ENCODE measurements at regions not wholly inside any gene's neighbourhood (a gene's known extent, or its start where the extent isn't known, plus 50 kb on each side); places are given as distances from the start of the nearest gene placed in this dataset.
"Not testable (repeated sequence)": the region's sequence is repeated elsewhere in the genome, so short reads cannot be mapped to it uniquely, and the experiment has no call there.

- no peak for DNase-seq
These were observed 416.5 kb downstream of the BCKDHB start for GRCh38 chr6:80523010-80523409.

- DNase-seq, result no peak
These were observed 416.1 kb downstream of the BCKDHB start for GRCh38 chr6:80522576-80522975.

- DNase-seq, result no peak
These were observed 413.5 kb downstream of the BCKDHB start for GRCh38 chr6:80519811-80520594.

- DNase-seq, result no peak
These were observed 411.1 kb downstream of the BCKDHB start for GRCh38 chr6:80517525-80517924.

- not testable (repeated sequence) for DNase-seq
These were observed 404.1 kb downstream of the BCKDHB start for GRCh38 chr6:80510521-80510920.

GRCh38 chr6:80508885-80509630 is 402.6 kb downstream of the BCKDHB start:
- no peak for DNase-seq

GRCh38 chr6:80504882-80505281 is 398.4 kb downstream of the BCKDHB start:
- DNase-seq, result no peak

GRCh38 chr6:80503660-80504059 is 397.2 kb downstream of the BCKDHB start:
- no peak for DNase-seq

- no peak for DNase-seq
These were observed 396.4 kb downstream of the BCKDHB start for GRCh38 chr6:80502871-80503270.

- no peak for DNase-seq
These were observed 395.2 kb downstream of the BCKDHB start for GRCh38 chr6:80501636-80502035.

- DNase-seq, result not testable (repeated sequence)
These were observed 391.4 kb downstream of the BCKDHB start for GRCh38 chr6:80497696-80498486.

- no peak for DNase-seq
These were observed 383.6 kb downstream of the BCKDHB start for GRCh38 chr6:80489911-80490635.

GRCh38 chr6:80488190-80488589 is 381.7 kb downstream of the BCKDHB start:
- DNase-seq, result no peak

GRCh38 chr6:80485494-80485893 is 379.0 kb downstream of the BCKDHB start:
- DNase-seq, result not testable (repeated sequence)

GRCh38 chr6:80482056-80482455 is 375.6 kb downstream of the BCKDHB start:
- no peak for DNase-seq

- no peak for DNase-seq
These were observed 374.1 kb downstream of the BCKDHB start for GRCh38 chr6:80480421-80481157.

- no peak for DNase-seq
These were observed 371.6 kb downstream of the BCKDHB start for GRCh38 chr6:80478030-80478429.

- DNase-seq, result no peak
These were observed 371.1 kb downstream of the BCKDHB start for GRCh38 chr6:80477591-80477990.

- DNase-seq, result no peak
These were observed 365.8 kb downstream of the BCKDHB start for GRCh38 chr6:80472271-80472670.

- DNase-seq, result peak in 3 of 58 donors; percentile 1 to 11 (median 1)
These were observed 363.5 kb downstream of the BCKDHB start for GRCh38 chr6:80469977-80470376.

Data from anterior cingulate cortex (tissue), 58 donors.